ENCODE measurements at regions not wholly inside any gene's neighbourhood (a gene's known extent, or its start where the extent isn't known, plus 50 kb on each side); places are given as distances from the start of the nearest gene placed in this dataset.
"Not testable (repeated sequence)": the region's sequence is repeated elsewhere in the genome, so short reads cannot be mapped to it uniquely, and the experiment has no call there.

- no peak for DNase-seq
These were observed 606.8 kb upstream of the TBL1XR1 start for GRCh38 chr3:177804032-177804431.

GRCh38 chr3:177804646-177805045 is 607.4 kb upstream of the TBL1XR1 start:
- no peak for DNase-seq

- DNase-seq, result no peak
These were observed 610.0 kb upstream of the TBL1XR1 start for GRCh38 chr3:177807150-177807875.

GRCh38 chr3:177808928-177809478 is 611.7 kb upstream of the TBL1XR1 start:
- not testable (repeated sequence) for DNase-seq

- peak; percentile 64 for DNase-seq
These were observed 612.9 kb upstream of the TBL1XR1 start for GRCh38 chr3:177810162-177810623.

GRCh38 chr3:177811112-177811511 is 613.8 kb upstream of the TBL1XR1 start:
- DNase-seq, result no peak

GRCh38 chr3:177811835-177812234 is 614.6 kb upstream of the TBL1XR1 start:
- DNase-seq, result peak; percentile 10

GRCh38 chr3:177812492-177812891 is 615.2 kb upstream of the TBL1XR1 start:
- no peak for DNase-seq

GRCh38 chr3:177813322-177813721 is 616.0 kb upstream of the TBL1XR1 start:
- DNase-seq, result no peak

GRCh38 chr3:177816667-177817208 is 619.5 kb upstream of the TBL1XR1 start:
- DNase-seq, result peak; percentile 69

- peak; percentile 31 for DNase-seq
These were observed 620.5 kb upstream of the TBL1XR1 start for GRCh38 chr3:177817751-177818150.

- no peak for DNase-seq
These were observed 621.5 kb upstream of the TBL1XR1 start for GRCh38 chr3:177818712-177819240.

- DNase-seq, result peak; percentile 46
These were observed 623.5 kb upstream of the TBL1XR1 start for GRCh38 chr3:177820683-177821316.

- DNase-seq, result no peak
These were observed 625.4 kb upstream of the TBL1XR1 start for GRCh38 chr3:177822681-177823096.

GRCh38 chr3:177823701-177824189 is 626.5 kb upstream of the TBL1XR1 start:
- DNase-seq, result no peak

GRCh38 chr3:177824190-177824786 is 627.0 kb upstream of the TBL1XR1 start:
- peak; percentile 65 for DNase-seq

GRCh38 chr3:177824841-177825240 is 627.6 kb upstream of the TBL1XR1 start:
- no peak for DNase-seq

- DNase-seq, result no peak
These were observed 629.0 kb upstream of the TBL1XR1 start for GRCh38 chr3:177826253-177826652.

- peak; percentile 68 for DNase-seq
These were observed 630.4 kb upstream of the TBL1XR1 start for GRCh38 chr3:177827511-177828207.

GRCh38 chr3:177828208-177828565 is 630.9 kb upstream of the TBL1XR1 start:
- DNase-seq, result no peak

- DNase-seq, result no peak
These were observed 633.1 kb upstream of the TBL1XR1 start for GRCh38 chr3:177830411-177830849.

GRCh38 chr3:177831361-177831760 is 634.1 kb upstream of the TBL1XR1 start:
- DNase-seq, result no peak
